HG02938 (cell line): ENCODE measurements at regions not wholly inside any gene's neighbourhood (a gene's known extent, or its start where the extent isn't known, plus 50 kb on each side); places are given as distances from the start of the nearest gene placed in this dataset.
A peak's percentile ranks its signal among the peaks of the same experiment; 100 is the strongest.

Source experiments
- ATAC-seq: cut with Tn5 transposase; IDR thresholded peaks from one replicate; pipeline ENCODE4 v1.9.1; 2021; ENCODE audit warnings: mild to moderate bottlenecking, moderate library complexity; ENCODE audit not compliant: unreplicated experiment

DNA sequence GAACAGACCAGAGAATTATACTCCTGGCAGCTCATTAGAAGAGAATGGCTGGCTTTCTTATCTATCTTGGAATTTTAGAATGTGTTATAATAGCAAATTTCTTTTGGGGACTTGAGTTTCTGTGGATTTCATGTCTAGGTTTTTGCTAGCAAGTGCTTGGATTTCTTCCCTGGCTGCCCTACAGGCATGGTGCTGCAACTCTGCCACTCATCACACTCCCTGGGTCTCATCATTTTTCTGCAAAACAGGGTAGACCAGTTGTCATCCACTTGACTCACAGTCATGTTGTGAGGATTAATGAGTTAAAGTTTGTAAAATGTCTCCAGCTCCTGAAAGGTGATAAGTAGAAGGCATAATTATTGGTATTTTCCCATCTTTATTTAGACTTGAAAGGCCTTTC lies 60.7 kb upstream of the LCORL start:
- ATAC-seq = no peak

DNA sequence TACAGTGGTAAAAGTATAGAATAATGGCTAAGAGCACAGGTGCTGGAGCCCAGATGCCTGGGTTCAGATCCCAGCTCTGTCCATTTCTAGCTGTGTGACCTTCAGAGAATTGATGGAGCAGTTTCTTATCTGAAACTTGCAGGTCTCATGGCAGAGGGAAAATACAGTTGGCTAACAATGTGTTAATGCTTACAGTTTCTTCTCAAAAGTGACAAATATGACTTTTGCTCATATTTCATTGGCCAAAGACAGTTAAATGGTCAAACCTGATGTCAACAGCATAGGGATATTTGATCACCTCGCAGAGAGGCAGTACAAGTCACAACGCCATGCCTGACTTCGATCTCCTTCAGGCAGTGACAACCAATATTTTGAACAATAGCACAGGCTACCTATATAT lies 60.2 kb upstream of the LCORL start:
- no peak for ATAC-seq

DNA sequence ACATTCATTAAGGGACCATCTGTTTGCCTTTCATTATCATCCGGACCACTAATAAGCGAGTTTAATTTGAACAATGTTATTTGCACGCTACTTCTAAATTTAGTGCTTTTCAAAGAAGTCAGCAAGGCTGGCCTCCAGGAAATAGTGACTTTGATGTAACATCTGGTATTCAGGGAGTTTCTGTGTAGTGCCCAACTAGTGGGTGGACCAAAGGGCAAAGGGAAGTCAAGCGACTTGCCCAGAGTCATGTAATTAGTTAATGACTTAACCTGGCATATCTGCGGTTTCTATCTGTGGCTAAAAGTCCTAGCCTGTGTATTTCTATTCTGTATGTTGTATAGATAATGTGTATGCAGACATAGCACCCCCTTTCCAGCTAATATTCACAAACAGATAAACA lies 56.3 kb upstream of the LCORL start:
- no peak for ATAC-seq

DNA sequence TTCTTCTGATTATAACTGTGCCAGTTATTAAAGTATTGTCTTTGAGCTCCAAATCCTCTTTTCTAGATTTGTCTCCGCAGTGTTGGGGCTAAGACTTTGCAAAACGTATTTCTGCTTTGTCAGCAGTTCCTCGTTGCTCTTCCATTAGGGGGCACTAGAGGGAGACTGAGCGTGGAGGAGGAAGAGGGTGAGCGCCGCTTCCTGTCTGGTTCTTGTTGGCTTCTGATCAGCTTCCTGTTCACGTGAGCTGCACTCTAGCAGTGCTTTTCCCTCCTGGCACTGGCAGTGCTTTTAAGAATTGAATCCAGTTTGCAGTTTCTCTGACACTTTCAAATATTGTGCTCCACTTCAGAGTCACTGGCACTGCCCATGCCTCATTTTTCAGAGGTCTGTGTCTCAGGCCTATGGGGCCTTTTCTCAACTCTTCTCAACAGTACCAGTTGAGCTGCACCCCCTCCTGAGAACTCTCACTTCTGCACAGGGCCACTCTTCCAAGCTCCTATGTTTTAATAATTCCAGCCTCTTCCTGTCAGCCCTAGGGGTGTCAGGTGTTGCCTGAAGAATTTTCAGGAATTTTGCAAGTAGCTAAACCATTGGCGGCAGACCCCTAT lies 54.4 kb upstream of the LCORL start:
- peak; percentile 55 for ATAC-seq

DNA sequence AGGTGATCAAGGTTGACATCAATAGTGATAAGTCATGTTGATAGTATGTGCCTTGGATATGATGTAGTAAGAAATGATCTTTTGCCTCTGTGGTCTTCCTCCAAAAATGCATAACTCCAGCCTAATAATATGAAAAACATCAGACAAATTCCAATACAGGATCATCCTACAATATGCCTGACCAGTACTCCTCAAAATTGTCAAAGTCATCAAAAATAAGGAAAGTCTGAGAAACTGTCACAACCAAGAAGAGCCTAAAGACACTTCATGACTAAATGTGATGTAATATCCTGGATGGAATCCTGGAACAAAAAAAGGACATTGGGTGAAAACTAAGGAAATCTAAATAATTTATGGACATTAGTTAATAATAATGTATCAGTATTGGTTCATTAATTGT lies 50.3 kb upstream of the LCORL start:
- no peak for ATAC-seq
